ENCODE measurements at regions not wholly inside any gene's neighbourhood (a gene's known extent, or its start where the extent isn't known, plus 50 kb on each side); places are given as distances from the start of the nearest gene placed in this dataset.
"Not testable (repeated sequence)": the region's sequence is repeated elsewhere in the genome, so short reads cannot be mapped to it uniquely, and the experiment has no call there.

GRCh38 chr1:221962385-221962784 lies 220.5 kb upstream of the DUSP10 start:
- ChIA-PET CTCF (no interaction called here), POLR2A (no interaction called here)
- no peak for DNase-seq (ENCODE audit: extremely low spot score)
- no peak for TF ChIP-seq PKNOX1 (IDR thresholded peaks at IDR 0.05)

- CTCF ChIA-PET: no interaction called here
- POLR2A ChIA-PET: no interaction called here
- no peak for DNase-seq (ENCODE audit: extremely low spot score)
- no peak for TF ChIP-seq NFRKB (IDR thresholded peaks at IDR 0.05)
- no peak for TF ChIP-seq BHLHE40 (IDR thresholded peaks at IDR 0.05; ENCODE audit: borderline replicate concordance)
- TF ChIP-seq FOXA1 (IDR thresholded peaks at IDR 0.05): no peak
- TF ChIP-seq FOXM1 (IDR thresholded peaks at IDR 0.05; ENCODE audit: borderline replicate concordance): no peak
- TF ChIP-seq SUZ12 (IDR thresholded peaks at IDR 0.05): no peak
- TF ChIP-seq HDGF (IDR thresholded peaks at IDR 0.05; ENCODE audit: borderline replicate concordance): no peak
Observed at GRCh38 chr1:221961532-221962292, 219.8 kb upstream of the DUSP10 start.

- DNase-seq (ENCODE audit: extremely low spot score); POLR2A ChIA-PET; CTCF ChIA-PET: not testable (repeated sequence)
Observed at GRCh38 chr1:221958161-221958562, 216.3 kb upstream of the DUSP10 start.

GRCh38 chr1:221957350-221957749 lies 215.5 kb upstream of the DUSP10 start:
- POLR2A ChIA-PET; DNase-seq (ENCODE audit: extremely low spot score); CTCF ChIA-PET: not testable (repeated sequence)

- POLR2A ChIA-PET: no interaction called here
- CTCF ChIA-PET: no interaction called here
- TF ChIP-seq FOXA1 (IDR thresholded peaks at IDR 0.05) (no peak), TARDBP (IDR thresholded peaks at IDR 0.05) (no peak), L3MBTL2 (conservative IDR thresholded peaks at IDR 0.05) (no peak), CTBP1 (IDR thresholded peaks at IDR 0.05; ENCODE audit: borderline replicate concordance) (no peak), FOXM1 (IDR thresholded peaks at IDR 0.05; ENCODE audit: borderline replicate concordance) (no peak), SUZ12 (IDR thresholded peaks at IDR 0.05) (no peak), HDGF (IDR thresholded peaks at IDR 0.05; ENCODE audit: borderline replicate concordance) (no peak), FOXK2 (IDR thresholded peaks at IDR 0.05) (no peak), ZNF384 (IDR thresholded peaks at IDR 0.05) (no peak), ARNT (IDR thresholded peaks at IDR 0.05) (no peak), ELF4 (IDR thresholded peaks at IDR 0.05) (no peak), SP1 (IDR thresholded peaks at IDR 0.05) (no peak), LEF1 (IDR thresholded peaks at IDR 0.05; ENCODE audit: borderline replicate concordance) (no peak), PKNOX1 (IDR thresholded peaks at IDR 0.05) (no peak), NFRKB (IDR thresholded peaks at IDR 0.05) (no peak), BHLHE40 (IDR thresholded peaks at IDR 0.05; ENCODE audit: borderline replicate concordance) (no peak)
- DNase-seq (ENCODE audit: extremely low spot score): no peak
Observed at GRCh38 chr1:221949996-221950395, 208.1 kb upstream of the DUSP10 start.

- POLR2A ChIA-PET: no interaction called here
- CTCF ChIA-PET: interaction anchor here (0.6 kb wide), 1 partner anchor 507 kb away, joined by 3 read pairs; no protein-coding TSS in a partner anchor
- TF ChIP-seq CTBP1 (IDR thresholded peaks at IDR 0.05; ENCODE audit: borderline replicate concordance): no peak
- no peak for TF ChIP-seq ELF4 (IDR thresholded peaks at IDR 0.05)
- no peak for TF ChIP-seq FOXM1 (IDR thresholded peaks at IDR 0.05; ENCODE audit: borderline replicate concordance)
- no peak for TF ChIP-seq FOXK2 (IDR thresholded peaks at IDR 0.05)
- TF ChIP-seq PKNOX1 (IDR thresholded peaks at IDR 0.05): no peak
- TF ChIP-seq ARNT (IDR thresholded peaks at IDR 0.05): no peak
- TF ChIP-seq NFRKB (IDR thresholded peaks at IDR 0.05): no peak
- no peak for TF ChIP-seq ZNF384 (IDR thresholded peaks at IDR 0.05)
- TF ChIP-seq L3MBTL2 (conservative IDR thresholded peaks at IDR 0.05): no peak
- no peak for TF ChIP-seq LEF1 (IDR thresholded peaks at IDR 0.05; ENCODE audit: borderline replicate concordance)
- no peak for TF ChIP-seq SUZ12 (IDR thresholded peaks at IDR 0.05)
- no peak for TF ChIP-seq TARDBP (IDR thresholded peaks at IDR 0.05)
- TF ChIP-seq BHLHE40 (IDR thresholded peaks at IDR 0.05; ENCODE audit: borderline replicate concordance): no peak
- TF ChIP-seq HDGF (IDR thresholded peaks at IDR 0.05; ENCODE audit: borderline replicate concordance): no peak
- no peak for TF ChIP-seq FOXA1 (IDR thresholded peaks at IDR 0.05)
- no peak for TF ChIP-seq SP1 (IDR thresholded peaks at IDR 0.05)
- no peak for DNase-seq (ENCODE audit: extremely low spot score)
Observed at GRCh38 chr1:221948459-221948858, 206.6 kb upstream of the DUSP10 start.

- POLR2A ChIA-PET: no interaction called here
- TF ChIP-seq SUZ12 (IDR thresholded peaks at IDR 0.05) (no peak), ELF4 (IDR thresholded peaks at IDR 0.05) (no peak), ARNT (IDR thresholded peaks at IDR 0.05) (no peak), TARDBP (IDR thresholded peaks at IDR 0.05) (no peak), FOXK2 (IDR thresholded peaks at IDR 0.05) (no peak), FOXA1 (IDR thresholded peaks at IDR 0.05) (no peak), ZNF384 (IDR thresholded peaks at IDR 0.05) (no peak), L3MBTL2 (conservative IDR thresholded peaks at IDR 0.05) (no peak), FOXM1 (IDR thresholded peaks at IDR 0.05; ENCODE audit: borderline replicate concordance) (no peak), SP1 (IDR thresholded peaks at IDR 0.05) (no peak)
- CTCF ChIA-PET: no interaction called here
- DNase-seq (ENCODE audit: extremely low spot score): no peak
Observed at GRCh38 chr1:221947731-221948130, 205.8 kb upstream of the DUSP10 start.
